Fibroblast of lung (primary cell): ENCODE measurements at regions not wholly inside any gene's neighbourhood (a gene's known extent, or its start where the extent isn't known, plus 50 kb on each side); places are given as distances from the start of the nearest gene placed in this dataset.

ENCODE experiments used
- CTCF ChIP-seq, 2 donors: IDR thresholded peaks in 1 of 2; conservative IDR thresholded peaks in 1 of 2; 1 replicate in 1 of 2; 2 replicates in 1 of 2; pipeline ENCODE4 v1.5.1; 2011 to 2012; ENCODE audit warnings: low read length in 2 of 2, control low read depth in 1 of 2, inconsistent platforms in 1 of 2, low read depth in 1 of 2, mild to moderate bottlenecking in 1 of 2
- EZH2 ChIP-seq: IDR thresholded peaks from 2 replicates; pipeline ENCODE4 v1.5.1; 2012; ENCODE audit warnings: low read length, control low read depth, mild to moderate bottlenecking; ENCODE audit errors: missing control alignments

- no peak for TF ChIP-seq CTCF (conservative IDR thresholded peaks at IDR 0.05 in 1 of 2, IDR thresholded peaks at IDR 0.05 in 1 of 2; ENCODE audit: low read depth in 1 of 2, low read length in 2 of 2)
- no peak for TF ChIP-seq EZH2
Measured at GRCh38 chr10:8151086-8151485, 96.6 kb downstream of the GATA3 start.
